GM23248 (cell line): ENCODE measurements at regions not wholly inside any gene's neighbourhood (a gene's known extent, or its start where the extent isn't known, plus 50 kb on each side); places are given as distances from the start of the nearest gene placed in this dataset.

Experiments
- EZH2 ChIP-seq: fragments of 200-600 bp; sonication (generic); IDR thresholded peaks from 2 replicates; pipeline ENCODE4 v1.6.1; 2018; ENCODE audit warnings: antibody characterized with exemption, mild to moderate bottlenecking; ENCODE audit not compliant: insufficient read depth, poor library complexity, severe bottlenecking
- EZH2phosphoT487 ChIP-seq: fragments of 200-600 bp; sonication (generic); IDR thresholded peaks from 2 replicates; pipeline ENCODE4 v1.6.1; 2018; ENCODE audit warnings: antibody characterized with exemption, moderate library complexity, mild to moderate bottlenecking, low read depth; ENCODE audit not compliant: insufficient read depth

DNA sequence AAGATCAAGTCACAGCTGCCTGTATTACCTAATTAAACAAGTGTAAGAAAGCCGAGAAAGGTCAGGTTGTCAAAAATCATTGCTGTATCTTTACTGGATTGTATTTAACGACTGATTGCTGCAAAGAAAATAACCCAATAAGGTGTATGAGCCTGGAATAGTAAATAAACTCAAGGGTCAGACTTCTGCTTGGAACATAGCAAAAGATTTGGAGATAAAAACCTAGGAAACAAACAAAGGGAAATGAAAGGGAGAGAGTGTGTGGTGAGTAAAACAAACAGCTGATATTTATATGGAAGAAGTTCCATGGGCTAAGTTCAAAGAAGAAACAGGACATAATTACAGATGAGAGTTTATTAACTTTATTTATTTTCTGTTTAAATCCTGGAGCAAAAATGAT lies 354.0 kb downstream of the TLR4 start:
- no peak for TF ChIP-seq EZH2
- no peak for TF ChIP-seq EZH2phosphoT487
